ENCODE measurements at regions not wholly inside any gene's neighbourhood (a gene's known extent, or its start where the extent isn't known, plus 50 kb on each side); places are given as distances from the start of the nearest gene placed in this dataset.
A peak's percentile ranks its signal among the peaks of the same experiment; 100 is the strongest.

GRCh38 chr2:215828528-215829184 is 184.7 kb downstream of the MREG start (continued):
- TF ChIP-seq PAXIP1 (CRISPR knock-in tag; conservative IDR thresholded peaks at IDR 0.05) (0 out of 2 replicates have a peak, but pooled peaks have one; percentile 15), FLYWCH1 (CRISPR knock-in tag; IDR thresholded peaks at IDR 0.05) (no peak), HMG20B (CRISPR knock-in tag; conservative IDR thresholded peaks at IDR 0.05) (no peak), TRAFD1 (CRISPR knock-in tag; IDR thresholded peaks at IDR 0.05; ENCODE audit: borderline replicate concordance) (no peak), TOE1 (CRISPR knock-in tag; IDR thresholded peaks at IDR 0.05) (no peak), ZNF747 (CRISPR knock-in tag; IDR thresholded peaks at IDR 0.05; ENCODE audit: borderline replicate concordance) (no peak), ZFY (CRISPR knock-in tag; IDR thresholded peaks at IDR 0.05) (peak; percentile 56), SKI (IDR thresholded peaks at IDR 0.05; ENCODE audit: partially characterized antibody) (no peak), ZFP91 (CRISPR knock-in tag; IDR thresholded peaks at IDR 0.05; ENCODE audit: borderline replicate concordance) (no peak; the same call in 1 of the 2 replicates), RBM39 (IDR thresholded peaks at IDR 0.05; ENCODE audit: low read depth, low read length, poor library complexity, severe bottlenecking) (no peak), ZBTB39 (CRISPR knock-in tag; IDR thresholded peaks at IDR 0.05) (no peak), ZNF784 (CRISPR knock-in tag; IDR thresholded peaks at IDR 0.05; ENCODE audit: borderline replicate concordance) (no peak), FOXC1 (CRISPR knock-in tag; IDR thresholded peaks at IDR 0.05; ENCODE audit: borderline replicate concordance) (peak; percentile 50; the same call in 1 of the 2 replicates), ZNF24 (IDR thresholded peaks at IDR 0.05) (peak; percentile 62; the same call in 1 of the 2 replicates), THAP9 (CRISPR knock-in tag; IDR thresholded peaks at IDR 0.05; ENCODE audit: borderline replicate concordance) (no peak)

Measured in HepG2 (cell line).